H1 (cell line): ENCODE measurements at regions not wholly inside any gene's neighbourhood (a gene's known extent, or its start where the extent isn't known, plus 50 kb on each side); places are given as distances from the start of the nearest gene placed in this dataset.

Source experiments
- GTF2F1 ChIP-seq: IDR thresholded peaks from 2 replicates; pipeline ENCODE4 v1.6.1; 2012; ENCODE audit warnings: low read depth, low read length, improper control_type of control experiment, borderline replicate concordance

- TF ChIP-seq GTF2F1: no peak
These were observed 55.6 kb upstream of the SSX2IP start (continued) for GRCh38 chr1:84745857-84746256.
